ENCODE measurements at regions not wholly inside any gene's neighbourhood (a gene's known extent, or its start where the extent isn't known, plus 50 kb on each side); places are given as distances from the start of the nearest gene placed in this dataset.
"Not testable (repeated sequence)": the region's sequence is repeated elsewhere in the genome, so short reads cannot be mapped to it uniquely, and the experiment has no call there.

GRCh38 chr3:61494309-61494708 lies 67.1 kb upstream of the PTPRG start:
- TF ChIP-seq POLR2A, CTCF (IDR thresholded peaks at IDR 0.05): not testable (repeated sequence)

Measured in right lobe of liver (tissue), 4 donors.